Kasumi-1 (cell line): ENCODE measurements at regions not wholly inside any gene's neighbourhood (a gene's known extent, or its start where the extent isn't known, plus 50 kb on each side); places are given as distances from the start of the nearest gene placed in this dataset.

ENCODE experiments used
- DNase-seq, 2 experiments: peaks; one replicate each; lab custom pipeline; 2025; lab: John Stamatoyannopoulos, UW

- DNase-seq: no peak
Measured at GRCh38 chr2:8448824-8449556, 232.9 kb upstream of the ID2 start.

- DNase-seq: no peak
Measured at GRCh38 chr2:8451273-8451672, 230.6 kb upstream of the ID2 start.

DNA sequence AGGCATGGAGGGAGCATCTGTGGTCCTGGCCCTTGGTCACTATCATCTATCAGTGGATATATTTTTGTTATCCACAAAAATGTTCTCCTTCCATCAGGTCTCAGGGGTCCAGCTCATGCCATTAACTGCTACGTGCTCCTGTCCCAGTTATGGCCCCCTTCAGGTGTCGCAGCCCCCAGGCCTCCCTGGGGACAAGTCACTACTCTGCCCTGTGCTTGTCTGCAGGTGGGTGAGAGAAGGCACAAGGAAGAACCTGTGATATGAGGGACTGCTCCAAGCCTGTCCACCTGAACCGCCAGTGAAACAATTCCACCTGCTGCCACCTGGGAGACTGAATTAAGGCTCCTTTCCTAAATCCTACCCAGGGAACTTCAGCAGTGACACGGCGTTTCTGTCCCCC, 229.6 kb upstream of the ID2 start:
- DNase-seq: no peak

- DNase-seq: no peak
Measured at GRCh38 chr2:8452979-8453903, 228.6 kb upstream of the ID2 start.

DNA sequence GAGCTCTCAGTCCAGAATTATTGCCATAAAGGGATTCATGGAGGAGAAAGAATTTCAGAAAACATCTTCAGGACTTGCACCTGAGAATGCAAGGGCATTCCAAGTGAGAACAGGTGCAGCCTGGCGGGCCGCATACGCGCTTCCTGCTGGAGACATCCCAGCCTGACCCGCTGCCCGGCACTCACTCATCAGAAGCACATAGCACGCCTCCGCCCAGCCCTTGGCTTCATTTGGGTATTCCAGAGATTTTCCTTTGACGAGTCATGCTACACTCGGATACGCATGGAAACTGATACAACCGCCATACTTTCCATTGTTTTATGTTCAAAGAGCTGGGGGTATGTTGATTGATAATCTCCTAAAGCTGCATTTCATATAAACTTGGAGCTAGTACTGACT, 228.0 kb upstream of the ID2 start:
- no peak for DNase-seq

GRCh38 chr2:8454797-8455196, 227.1 kb upstream of the ID2 start:
- DNase-seq: no peak

- no peak for DNase-seq
Measured at GRCh38 chr2:8455236-8456150, 226.4 kb upstream of the ID2 start.

DNA sequence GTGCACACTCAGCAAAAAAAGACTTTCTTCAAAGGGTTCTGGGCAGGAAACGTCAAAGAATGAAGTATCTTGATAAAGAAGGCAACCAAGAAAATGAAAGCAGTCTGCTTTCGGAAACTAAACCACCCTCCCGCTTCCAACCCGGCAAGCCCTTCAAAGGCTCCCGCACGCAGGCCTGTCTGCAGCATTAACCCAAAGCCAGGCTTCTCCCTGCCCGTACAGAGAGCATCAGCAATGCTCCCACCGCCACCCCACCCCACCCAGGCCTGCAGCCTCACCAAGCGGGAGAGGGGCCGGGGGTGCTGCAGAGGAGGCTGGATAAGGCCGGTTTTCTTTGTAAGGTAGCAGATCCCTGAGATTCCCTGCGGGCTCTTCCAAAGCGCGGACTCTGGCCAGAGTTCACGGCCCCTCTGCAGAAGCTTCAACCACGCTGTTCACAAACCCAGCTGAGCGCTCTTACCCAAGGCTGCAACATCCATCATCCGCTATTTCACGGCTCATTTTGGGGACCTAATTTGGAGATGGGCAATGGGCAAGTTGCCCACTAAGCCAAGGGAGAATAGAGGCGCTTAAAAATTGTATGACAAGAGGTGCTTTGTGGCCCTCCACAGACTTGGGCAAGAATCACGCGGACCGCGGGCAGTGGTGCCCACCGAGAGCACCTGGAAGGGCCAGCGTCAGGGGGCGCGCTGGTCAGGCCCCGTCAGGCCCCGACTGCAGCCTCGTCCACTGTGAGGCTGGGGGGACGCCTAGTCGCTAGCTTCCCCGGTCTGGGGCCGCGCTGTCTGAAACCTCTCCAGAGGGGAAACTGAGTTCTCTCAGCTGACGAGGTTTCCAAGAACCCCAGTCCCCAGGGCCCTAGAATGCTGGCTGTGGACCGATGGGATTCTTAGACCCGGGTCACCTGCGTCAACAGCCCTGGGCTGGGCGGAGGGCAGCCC, 225.4 kb upstream of the ID2 start:
- no peak for DNase-seq

- DNase-seq: no peak
Measured at GRCh38 chr2:8457092-8457481, 224.8 kb upstream of the ID2 start.

- DNase-seq: no peak
Measured at GRCh38 chr2:8457699-8458502, 224.0 kb upstream of the ID2 start.

- DNase-seq: no peak
Measured at GRCh38 chr2:8458503-8459459, 223.1 kb upstream of the ID2 start.

DNA sequence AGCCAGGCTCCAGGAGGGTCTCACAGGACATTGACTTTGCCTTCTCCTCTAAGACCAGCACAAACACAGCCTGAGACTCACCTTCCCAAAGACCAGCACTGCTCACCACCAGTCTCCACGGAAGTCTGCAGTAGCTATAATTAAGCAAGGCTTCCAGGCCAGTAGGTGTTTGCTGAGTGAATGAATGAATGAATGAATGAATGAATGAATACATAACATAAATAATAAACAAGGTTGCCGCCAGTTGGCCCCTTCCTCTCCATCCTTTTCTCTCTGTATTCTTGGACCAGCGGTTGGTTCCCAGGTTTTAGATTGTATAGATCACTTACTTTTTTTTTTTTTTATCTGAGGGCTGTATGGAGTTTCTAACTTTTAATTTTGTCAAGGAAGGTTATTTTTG, 222.4 kb upstream of the ID2 start:
- no peak for DNase-seq

- no peak for DNase-seq
Measured at GRCh38 chr2:8461341-8461740, 220.5 kb upstream of the ID2 start.

- DNase-seq: no peak
Measured at GRCh38 chr2:8462280-8462679, 219.6 kb upstream of the ID2 start.

- DNase-seq: no peak
Measured at GRCh38 chr2:8462899-8463648, 218.8 kb upstream of the ID2 start.

DNA sequence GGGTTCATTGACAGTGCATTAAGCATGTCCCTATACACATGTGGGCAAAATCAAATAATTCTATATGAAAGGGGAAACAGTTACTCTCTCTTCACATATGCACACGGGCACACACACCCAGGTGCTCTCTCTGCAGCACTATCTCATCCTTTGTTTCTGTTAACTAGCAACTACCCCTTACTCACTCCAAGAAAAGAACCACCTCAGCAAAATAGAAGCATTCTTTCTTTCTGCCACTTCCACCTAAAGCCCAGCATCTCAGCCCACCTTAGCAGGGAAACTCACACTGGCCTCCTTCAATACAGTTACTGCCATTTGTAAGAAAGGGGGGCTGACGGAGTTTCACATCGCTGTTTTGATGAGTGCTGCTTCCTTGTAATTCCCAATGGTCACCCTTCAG, 216.3 kb upstream of the ID2 start:
- no peak for DNase-seq

DNA sequence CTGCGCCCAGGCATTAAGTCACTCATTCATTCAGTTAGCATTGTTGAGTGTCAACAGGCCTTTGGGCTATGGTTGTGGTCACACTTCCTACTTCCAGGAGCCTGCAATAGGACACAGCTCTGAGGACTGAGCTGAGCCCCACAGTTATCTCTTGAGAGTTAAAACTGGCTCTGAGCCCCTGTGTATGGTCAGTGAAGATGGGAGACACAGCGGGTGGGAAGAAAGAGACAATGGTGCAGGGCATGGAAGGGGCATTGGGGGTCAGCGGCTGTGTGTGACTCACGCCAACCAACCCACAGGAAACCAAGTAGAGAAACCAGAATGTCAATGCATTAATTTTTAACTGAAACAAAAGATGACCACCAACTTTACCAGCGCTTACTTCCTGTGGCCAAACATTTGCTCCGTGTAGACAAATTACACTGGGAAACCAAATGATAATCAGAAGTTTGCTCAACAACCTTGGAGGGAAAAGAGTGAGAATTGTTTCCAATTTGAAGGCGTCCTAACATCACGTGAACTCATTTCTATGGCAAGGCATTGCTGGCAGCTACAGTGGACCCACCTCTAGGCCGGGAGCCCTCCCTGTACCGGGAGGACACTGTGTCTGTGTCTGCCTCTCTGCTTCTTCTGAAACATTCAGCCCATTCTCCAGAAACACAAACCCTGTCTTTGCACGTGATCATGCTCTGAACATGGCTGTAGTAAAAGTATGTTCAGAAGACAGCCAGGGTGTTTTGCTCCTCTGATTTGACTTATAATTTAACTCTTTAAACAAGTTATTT, 212.0 kb upstream of the ID2 start:
- no peak for DNase-seq
